IPS DF 19.7 (cell line): ENCODE measurements at regions not wholly inside any gene's neighbourhood (a gene's known extent, or its start where the extent isn't known, plus 50 kb on each side); places are given as distances from the start of the nearest gene placed in this dataset.
"Not testable (repeated sequence)": the region's sequence is repeated elsewhere in the genome, so short reads cannot be mapped to it uniquely, and the experiment has no call there.

Experiments used
- DNase-seq: peaks from one replicate; pipeline ENCODE4 v3.0.0-alpha.2; 2013; ENCODE audit warnings: low read depth, low spot score

GRCh38 chr7:146057958-146058357 is 58.6 kb upstream of the CNTNAP2 start:
- no peak for DNase-seq

GRCh38 chr7:146054909-146055308 is 61.7 kb upstream of the CNTNAP2 start:
- no peak for DNase-seq

- DNase-seq = no peak
Observed at GRCh38 chr7:146053492-146053891, 63.1 kb upstream of the CNTNAP2 start.

- DNase-seq = not testable (repeated sequence)
Observed at GRCh38 chr7:146043310-146043709, 73.3 kb upstream of the CNTNAP2 start.

GRCh38 chr7:146028251-146028750 is 88.3 kb upstream of the CNTNAP2 start:
- DNase-seq = no peak

- DNase-seq = no peak
Observed at GRCh38 chr7:146027243-146027642, 89.4 kb upstream of the CNTNAP2 start.

- no peak for DNase-seq
Observed at GRCh38 chr7:146022776-146023175, 93.8 kb upstream of the CNTNAP2 start.

GRCh38 chr7:146019041-146020004 is 97.3 kb upstream of the CNTNAP2 start:
- DNase-seq = not testable (repeated sequence)

GRCh38 chr7:146017366-146017765 is 99.2 kb upstream of the CNTNAP2 start:
- DNase-seq = not testable (repeated sequence)

GRCh38 chr7:146014154-146014553 is 102.4 kb upstream of the CNTNAP2 start:
- not testable (repeated sequence) for DNase-seq

- no peak for DNase-seq
Observed at GRCh38 chr7:146008293-146008692, 108.3 kb upstream of the CNTNAP2 start.

GRCh38 chr7:146004805-146005204 is 111.8 kb upstream of the CNTNAP2 start:
- no peak for DNase-seq

- DNase-seq = no peak
Observed at GRCh38 chr7:146002431-146003078, 114.0 kb upstream of the CNTNAP2 start.

- no peak for DNase-seq
Observed at GRCh38 chr7:146002008-146002407, 114.6 kb upstream of the CNTNAP2 start.

- no peak for DNase-seq
Observed at GRCh38 chr7:146000882-146001281, 115.7 kb upstream of the CNTNAP2 start.

GRCh38 chr7:145989469-145989868 is 127.1 kb upstream of the CNTNAP2 start:
- no peak for DNase-seq

GRCh38 chr7:145986248-145986874 is 130.2 kb upstream of the CNTNAP2 start:
- DNase-seq = peak; percentile 3

GRCh38 chr7:145978769-145979168 is 137.8 kb upstream of the CNTNAP2 start:
- DNase-seq = no peak

GRCh38 chr7:145959981-145960380 is 156.6 kb upstream of the CNTNAP2 start:
- no peak for DNase-seq

GRCh38 chr7:145957160-145957890 is 159.3 kb upstream of the CNTNAP2 start:
- no peak for DNase-seq

- no peak for DNase-seq
Observed at GRCh38 chr7:145951566-145951965, 165.0 kb upstream of the CNTNAP2 start.
